A549 (cell line): ENCODE measurements at regions not wholly inside any gene's neighbourhood (a gene's known extent, or its start where the extent isn't known, plus 50 kb on each side); places are given as distances from the start of the nearest gene placed in this dataset.

Experiments used
- ATAC-seq, 2 experiments: fragments of 200-7000 bp in 1 of 2; fragments of >200 bp in 1 of 2; cut with Nextera tagmentation in 1 of 2; cut with Tn5 transposase in 1 of 2; 3 replicates each; pipeline versions ENCODE4 v1.8.0 to v1.9.1; 2018 to 2020; ENCODE audit warnings: mild to moderate bottlenecking in 1 of 2, moderate library complexity in 1 of 2
- CTCF ChIA-PET: fragments of 300-600 bp; sonication (Branson Sonifier 250); formaldehyde crosslinking; extraction: SDS; loops from one replicate; lab custom pipeline; 2021; ENCODE audit warnings: antibody characterized with exemption, inconsistent platforms; lab: Yijun Ruan, JAX
- POLR2A ChIA-PET: fragments of 350-600 bp; formaldehyde crosslinking; extraction: SDS; loops from one replicate; lab custom pipeline; 2021; ENCODE audit warnings: antibody characterized with exemption, inconsistent platforms; lab: Yijun Ruan, JAX
- DNase-seq, 2 experiments: peaks; one replicate each; pipeline versions ENCODE4 v3.0.0 to v3.0.0-alpha.2; 2011 to 2016; ENCODE audit warnings: low read depth in 1 of 2, low spot score in 1 of 2
- FAIRE-seq: peaks from 2 replicates; lab custom pipeline; 2011; peaks lifted over from hg19 to GRCh38; lab: Jason Lieb, UNC
- H3K27ac ChIP-seq, 2 experiments: fragments of >200 bp; sonication (Bioruptor Twin); formaldehyde crosslinking; 3 replicates each; pipeline ENCODE4 v1.5.1; 2016 to 2017
- H3K4me1 ChIP-seq: fragments of >200 bp; sonication (Bioruptor Twin); formaldehyde crosslinking; 3 replicates; pipeline ENCODE4 v1.6.1; 2016
- H3K4me2 ChIP-seq: fragments of >200 bp; sonication (Bioruptor Twin); formaldehyde crosslinking; 3 replicates; pipeline ENCODE4 v1.6.1; 2016
- H3K4me3 ChIP-seq: fragments of >200 bp; sonication (Bioruptor Twin); formaldehyde crosslinking; 3 replicates; pipeline ENCODE4 v1.5.1; 2016
- H3K9me3 ChIP-seq: fragments of >200 bp; sonication (Bioruptor Twin); formaldehyde crosslinking; 3 replicates; pipeline ENCODE4 v1.6.1; 2016
- ATOH8 ChIP-seq: fragments of 250-450 bp; sonication (Bioruptor Pico); IDR thresholded peaks from 2 replicates; pipeline ENCODE4 v1.5.0; 2020; ENCODE audit warnings: low read depth, mild to moderate bottlenecking, moderate library complexity
- CBX2 ChIP-seq: fragments of 200-600 bp; sonication (generic); IDR thresholded peaks from 2 replicates; pipeline ENCODE4 v1.6.1; 2016; ENCODE audit warnings: low read depth, mild to moderate bottlenecking, borderline replicate concordance
- CBX8 ChIP-seq: fragments of 200-600 bp; sonication (generic); IDR thresholded peaks from 2 replicates; pipeline ENCODE4 v1.6.1; 2016
- CEBPB ChIP-seq, 2 experiments: fragments of >200 bp in 1 of 2; sonication (Bioruptor Twin) in 1 of 2; formaldehyde crosslinking in 1 of 2; IDR thresholded peaks; 2 replicates each; pipeline ENCODE4 v1.6.1; 2012 to 2016
- EHMT2 ChIP-seq: fragments of 200-600 bp; sonication (generic); IDR thresholded peaks from 2 replicates; pipeline ENCODE4 v1.6.1; 2016; ENCODE audit warnings: antibody characterized with exemption, low read depth, mild to moderate bottlenecking, moderate library complexity
- FOSL2 ChIP-seq, 2 experiments: fragments of 450-650 bp in 1 of 2; fragments of >200 bp in 1 of 2; sonication (Bioruptor Twin) in 1 of 2; formaldehyde crosslinking; IDR thresholded peaks; 2 replicates each; pipeline versions ENCODE4 v1.5.0 to v1.6.1; 2016 to 2020; ENCODE audit warnings: mild to moderate bottlenecking in 1 of 2, moderate library complexity in 1 of 2
- HDAC2 ChIP-seq: fragments of 200-600 bp; sonication (generic); IDR thresholded peaks from 2 replicates; pipeline ENCODE4 v1.6.1; 2016
- HOXB13 ChIP-seq: fragments of 250-450 bp; sonication (Bioruptor Pico); IDR thresholded peaks from 2 replicates; pipeline ENCODE4 v1.5.0; 2020; ENCODE audit warnings: low read depth, mild to moderate bottlenecking, moderate library complexity
- JUNB ChIP-seq: fragments of >200 bp; sonication (Bioruptor Twin); formaldehyde crosslinking; IDR thresholded peaks from 2 replicates; pipeline ENCODE4 v1.6.1; 2016
- MAFK ChIP-seq: fragments of 450-650 bp; IDR thresholded peaks from 2 replicates; pipeline ENCODE4 v1.6.1; 2014; ENCODE audit not compliant: partially characterized antibody
- MYC ChIP-seq: IDR thresholded peaks from 2 replicates; pipeline ENCODE4 v1.6.1; 2012; ENCODE audit warnings: mild to moderate bottlenecking, inconsistent platforms, low read length, improper control_type of control experiment, borderline replicate concordance
- RAD21 ChIP-seq, 2 experiments: fragments of >200 bp in 1 of 2; sonication (Bioruptor Twin) in 1 of 2; formaldehyde crosslinking in 1 of 2; IDR thresholded peaks in 1 of 2; conservative IDR thresholded peaks in 1 of 2; 2 replicates in 1 of 2; 3 replicates in 1 of 2; pipeline ENCODE4 v1.6.1; 2012 to 2018; ENCODE audit warnings: inconsistent platforms in 1 of 2
- RARB ChIP-seq: fragments of 250-450 bp; sonication (Bioruptor Pico); IDR thresholded peaks from 2 replicates; pipeline ENCODE4 v1.8.0; 2021; ENCODE audit warnings: mild to moderate bottlenecking, moderate library complexity
- REST ChIP-seq: fragments of 200-600 bp; sonication (generic); IDR thresholded peaks from 2 replicates; pipeline ENCODE4 v1.6.1; 2016; ENCODE audit warnings: antibody characterized with exemption, mild to moderate bottlenecking, moderate library complexity
- RNF2 ChIP-seq: fragments of 200-600 bp; sonication (generic); IDR thresholded peaks from 2 replicates; pipeline ENCODE4 v1.6.1; 2016; ENCODE audit warnings: low read depth, mild to moderate bottlenecking, antibody characterized with exemption, moderate library complexity, borderline replicate concordance
- SMC3 ChIP-seq: fragments of >200 bp; sonication (Bioruptor Twin); formaldehyde crosslinking; IDR thresholded peaks from 3 replicates; pipeline ENCODE4 v1.6.1; 2018; ENCODE audit warnings: inconsistent platforms
- TFCP2L1 ChIP-seq: fragments of 250-450 bp; sonication (Bioruptor Pico); IDR thresholded peaks from 2 replicates; pipeline ENCODE4 v1.5.0; 2021; ENCODE audit warnings: mild to moderate bottlenecking
- USF2 ChIP-seq: fragments of 450-650 bp; IDR thresholded peaks from 2 replicates; pipeline ENCODE4 v1.6.1; 2014; ENCODE audit warnings: antibody characterized with exemption
- ZSCAN20 ChIP-seq: fragments of 250-450 bp; sonication (Bioruptor Pico); IDR thresholded peaks from 2 replicates; pipeline ENCODE4 v1.8.0; 2022; ENCODE audit warnings: mild to moderate bottlenecking, moderate library complexity
- WGBS: methylation state at CpG from one replicate; pipeline ENCODE4 v1.1.6; 2017; ENCODE audit errors: missing lambda C conversion rate; 5-methylcytosine and 5-hydroxymethylcytosine counted together

DNA sequence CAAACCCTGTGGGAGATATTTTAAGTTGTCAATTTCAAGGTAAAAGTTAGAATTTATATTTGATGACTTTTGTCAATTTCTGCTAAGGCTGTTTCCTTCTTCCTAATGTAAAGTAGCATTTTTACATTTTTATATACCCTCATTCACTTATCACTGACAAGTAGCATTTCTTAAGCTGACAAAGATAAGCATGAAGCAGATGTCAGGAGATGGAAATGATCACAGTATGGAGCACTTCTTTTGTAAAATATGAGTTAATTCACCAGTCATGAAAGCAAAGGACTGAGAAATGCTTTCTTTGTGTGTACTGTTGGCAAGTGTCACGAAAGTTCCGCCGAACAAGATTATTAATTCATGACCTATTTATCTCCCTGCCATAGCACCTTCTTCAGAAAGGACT, 503.9 kb downstream of the DNAJB9 start:
- H3K4me1 ChIP-seq, result no peaks in the 10 kb centered on the region
- DNase-seq (no peak), ATAC-seq (no peak), FAIRE-seq (no peak)
- POLR2A ChIA-PET, result no interaction called here
- WGBS, result 67% methylated on average over 3 of the region's 3 CpGs
- no peak overlapping the region for H3K4me3 ChIP-seq
- H3K27ac ChIP-seq, result no peak overlapping the region
- H3K9me3 ChIP-seq, result no peaks in the 10 kb centered on the region
- no peak for TF ChIP-seq REST
- no peak overlapping the region for H3K4me2 ChIP-seq
- CTCF ChIA-PET, result no interaction called here

DNA sequence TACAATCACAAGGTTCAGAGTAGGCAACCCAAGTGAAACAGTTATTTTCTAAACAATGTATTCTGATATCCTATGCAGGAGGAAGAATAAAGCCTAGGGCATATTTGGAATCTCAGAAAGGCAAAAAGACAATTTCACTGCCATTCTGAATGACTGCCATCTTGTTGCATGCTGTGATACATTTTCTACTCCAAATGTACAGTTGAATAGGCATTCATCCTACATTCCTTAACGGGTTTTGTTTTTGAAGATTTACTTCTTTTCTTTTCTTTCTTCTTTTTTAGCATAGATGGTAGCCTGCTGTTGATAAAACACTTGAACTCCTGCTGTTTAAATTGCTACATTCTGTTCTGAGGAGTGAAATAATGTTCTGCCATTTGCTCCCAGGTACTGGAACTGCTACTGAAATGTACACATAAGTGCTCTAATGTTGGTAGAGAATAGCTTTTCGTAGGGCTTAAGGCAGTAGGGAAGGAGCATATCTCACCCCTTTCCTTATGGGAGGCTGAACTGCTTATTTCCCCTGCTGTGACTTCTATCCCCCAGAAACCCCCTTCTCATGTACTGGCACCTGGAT, 506.8 kb downstream of the DNAJB9 start:
- H3K27ac ChIP-seq, result no peak overlapping the region
- no peaks in the 10 kb centered on the region for H3K9me3 ChIP-seq
- H3K4me2 ChIP-seq, result no peak overlapping the region
- DNase-seq (no peak), ATAC-seq (no peak), FAIRE-seq (no peak)
- ChIA-PET POLR2A (no interaction called here), CTCF (no interaction called here)
- WGBS, result 0% methylated on average over 2 of the region's 2 CpGs
- no peak overlapping the region for H3K4me3 ChIP-seq
- no peaks in the 10 kb centered on the region for H3K4me1 ChIP-seq
- TF ChIP-seq RAD21 (conservative IDR thresholded peaks at IDR 0.05 in 1 of 2, IDR thresholded peaks at IDR 0.05 in 1 of 2) (no peak), RARB (CRISPR knock-in tag) (no peak), ZSCAN20 (CRISPR knock-in tag) (no peak), EHMT2 (no peak), CBX8 (no peak), MYC (no peak), TFCP2L1 (CRISPR knock-in tag) (no peak), MAFK (no peak), HOXB13 (CRISPR knock-in tag) (no peak), CEBPB (IDR thresholded peaks at IDR 0.05) (no peak), SMC3 (no peak), JUNB (no peak), HDAC2 (no peak), RNF2 (no peak), FOSL2 (IDR thresholded peaks at IDR 0.05) (no peak), FOSL2 (CRISPR knock-in tag; IDR thresholded peaks at IDR 0.05) (no peak)

DNA sequence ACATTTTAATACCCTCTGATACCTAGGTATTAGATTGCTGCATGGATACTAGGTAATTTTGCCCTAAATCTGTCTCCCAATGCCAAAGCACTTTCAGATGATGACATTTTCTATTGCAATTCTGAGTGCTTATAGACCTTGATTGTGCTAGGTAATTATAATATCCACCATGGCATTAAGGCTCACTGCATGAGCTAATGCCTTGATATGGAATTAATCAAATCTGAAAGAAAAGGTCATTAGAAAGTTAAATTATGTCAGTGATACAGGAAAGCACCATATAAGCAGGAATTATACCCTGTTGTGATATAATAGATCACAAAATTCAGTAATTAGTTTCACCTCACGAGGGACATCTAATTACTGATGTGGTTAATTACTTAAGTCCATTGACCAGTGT, 521.4 kb downstream of the DNAJB9 start:
- H3K27ac ChIP-seq, result no peak overlapping the region
- CTCF ChIA-PET, result no interaction called here
- TF ChIP-seq USF2 (no peak), CBX2 (no peak), CBX8 (no peak), ATOH8 (no peak)
- TF ChIP-seq, all 56 proteins: peak for 0
- POLR2A ChIA-PET, result no interaction called here
- 0% methylated on average over 1 of the region's 1 CpG for WGBS
- H3K4me3 ChIP-seq, result no peak overlapping the region
- FAIRE-seq (no peak), DNase-seq (no peak), ATAC-seq (no peak)
- H3K4me2 ChIP-seq, result no peak overlapping the region
- H3K9me3 ChIP-seq, result no peaks in the 10 kb centered on the region
- no peaks in the 10 kb centered on the region for H3K4me1 ChIP-seq
